ENCODE measurements at regions not wholly inside any gene's neighbourhood (a gene's known extent, or its start where the extent isn't known, plus 50 kb on each side); places are given as distances from the start of the nearest gene placed in this dataset.

DNA sequence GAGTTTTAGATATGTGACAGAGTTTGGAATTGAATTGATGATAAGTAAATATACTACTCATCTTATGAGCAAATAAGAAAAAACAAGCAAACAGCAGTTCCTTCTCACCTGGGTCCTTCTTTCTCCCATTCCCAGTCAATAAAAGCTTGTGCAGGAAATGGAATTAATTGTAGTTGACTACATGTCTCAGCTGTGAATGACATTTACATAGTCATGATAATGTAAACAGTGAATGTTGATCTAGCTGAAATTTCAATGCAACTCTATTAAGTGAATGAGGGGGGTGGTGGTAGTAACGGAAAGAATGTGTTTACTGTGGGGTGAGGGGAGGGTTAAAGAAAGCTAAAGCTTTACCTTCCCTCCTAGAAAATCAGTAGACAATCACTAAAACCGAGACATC, 76.2 kb downstream of the NFKBIZ start:
- Histone ChIP-seq H3K4me3 (ENCODE audit: low read length) (no peak overlapping the region), H3K9ac (ENCODE audit: low read length) (no peak overlapping the region), H3K36me3 (ENCODE audit: insufficient read depth, low read length) (no peaks in the 10 kb centered on the region), H3F3A (ENCODE audit: insufficient read depth, low read length, poor library complexity, severe bottlenecking) (no peaks in the 10 kb centered on the region), H3K27ac (ENCODE audit: low read length) (no peak overlapping the region), H3K9me2 (ENCODE audit: insufficient read depth, low read length) (no peaks in the 10 kb centered on the region), H2AFZ (ENCODE audit: low read depth, low read length) (no peak overlapping the region), H3K79me2 (replicated peaks; ENCODE audit: insufficient read depth, low read length) (no peaks in the 10 kb centered on the region), H3K27me3 (ENCODE audit: insufficient read depth, low read depth, low read length) (no peaks in the 10 kb centered on the region), H3K9me3 (ENCODE audit: low read length) (no peaks in the 10 kb centered on the region), H4K20me1 (ENCODE audit: insufficient read depth) (no peaks in the 10 kb centered on the region), H3K4me2 (ENCODE audit: low read length) (no peak overlapping the region)
- TF ChIP-seq TAF1 (IDR thresholded peaks at IDR 0.05; ENCODE audit: low read depth) (no peak), EZH2 (IDR thresholded peaks at IDR 0.05; ENCODE audit: borderline replicate concordance, insufficient read depth, low read length, poor library complexity, severe bottlenecking) (no peak), REST (IDR thresholded peaks at IDR 0.05; ENCODE audit: borderline replicate concordance) (no peak), RAD21 (conservative IDR thresholded peaks at IDR 0.05) (no peak), EP300 (conservative IDR thresholded peaks at IDR 0.05; ENCODE audit: poor library complexity, severe bottlenecking) (no peak), POLR2AphosphoS5 (IDR thresholded peaks at IDR 0.05) (no peak), SMC3 (conservative IDR thresholded peaks at IDR 0.05; ENCODE audit: poor library complexity) (no peak), MXI1 (conservative IDR thresholded peaks at IDR 0.05; ENCODE audit: poor library complexity, severe bottlenecking) (no peak)
- TF ChIP-seq, protein P1, sequence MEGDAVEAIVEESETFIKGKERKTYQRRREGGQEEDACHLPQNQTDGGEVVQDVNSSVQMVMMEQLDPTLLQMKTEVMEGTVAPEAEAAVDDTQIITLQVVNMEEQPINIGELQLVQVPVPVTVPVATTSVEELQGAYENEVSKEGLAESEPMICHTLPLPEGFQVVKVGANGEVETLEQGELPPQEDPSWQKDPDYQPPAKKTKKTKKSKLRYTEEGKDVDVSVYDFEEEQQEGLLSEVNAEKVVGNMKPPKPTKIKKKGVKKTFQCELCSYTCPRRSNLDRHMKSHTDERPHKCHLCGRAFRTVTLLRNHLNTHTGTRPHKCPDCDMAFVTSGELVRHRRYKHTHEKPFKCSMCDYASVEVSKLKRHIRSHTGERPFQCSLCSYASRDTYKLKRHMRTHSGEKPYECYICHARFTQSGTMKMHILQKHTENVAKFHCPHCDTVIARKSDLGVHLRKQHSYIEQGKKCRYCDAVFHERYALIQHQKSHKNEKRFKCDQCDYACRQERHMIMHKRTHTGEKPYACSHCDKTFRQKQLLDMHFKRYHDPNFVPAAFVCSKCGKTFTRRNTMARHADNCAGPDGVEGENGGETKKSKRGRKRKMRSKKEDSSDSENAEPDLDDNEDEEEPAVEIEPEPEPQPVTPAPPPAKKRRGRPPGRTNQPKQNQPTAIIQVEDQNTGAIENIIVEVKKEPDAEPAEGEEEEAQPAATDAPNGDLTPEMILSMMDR (IDR thresholded peaks at IDR 0.05; ENCODE audit: poor library complexity, severe bottlenecking): no peak

- TF ChIP-seq REST (IDR thresholded peaks at IDR 0.05; ENCODE audit: borderline replicate concordance) (no peak), RAD21 (conservative IDR thresholded peaks at IDR 0.05) (no peak), TAF1 (IDR thresholded peaks at IDR 0.05; ENCODE audit: low read depth) (no peak), EP300 (conservative IDR thresholded peaks at IDR 0.05; ENCODE audit: poor library complexity, severe bottlenecking) (no peak), MXI1 (conservative IDR thresholded peaks at IDR 0.05; ENCODE audit: poor library complexity, severe bottlenecking) (no peak), EZH2 (IDR thresholded peaks at IDR 0.05; ENCODE audit: borderline replicate concordance, insufficient read depth, low read length, poor library complexity, severe bottlenecking) (no peak), POLR2AphosphoS5 (IDR thresholded peaks at IDR 0.05) (no peak), SMC3 (conservative IDR thresholded peaks at IDR 0.05; ENCODE audit: poor library complexity) (no peak)
- TF ChIP-seq, protein P1 (IDR thresholded peaks at IDR 0.05; ENCODE audit: poor library complexity, severe bottlenecking): no peak
- no peak overlapping the region for H2AFZ ChIP-seq (ENCODE audit: low read depth, low read length)
- no peaks in the 10 kb centered on the region for H3K9me3 ChIP-seq (ENCODE audit: low read length)
- no peaks in the 10 kb centered on the region for H3F3A ChIP-seq (ENCODE audit: insufficient read depth, low read length, poor library complexity, severe bottlenecking)
- no peak overlapping the region for H3K9ac ChIP-seq (ENCODE audit: low read length)
- H3K4me2 ChIP-seq (ENCODE audit: low read length): no peak overlapping the region
- H3K36me3 ChIP-seq (ENCODE audit: insufficient read depth, low read length): no peaks in the 10 kb centered on the region
- no peaks in the 10 kb centered on the region for H4K20me1 ChIP-seq (ENCODE audit: insufficient read depth)
- H3K4me3 ChIP-seq (ENCODE audit: low read length): no peak overlapping the region
- no peaks in the 10 kb centered on the region for H3K27me3 ChIP-seq (ENCODE audit: insufficient read depth, low read depth, low read length)
- H3K9me2 ChIP-seq (ENCODE audit: insufficient read depth, low read length): no peaks in the 10 kb centered on the region
- H3K79me2 ChIP-seq (replicated peaks; ENCODE audit: insufficient read depth, low read length): no peaks in the 10 kb centered on the region
- H3K27ac ChIP-seq (ENCODE audit: low read length): no peak overlapping the region
Observed at GRCh38 chr3:101926594-101927105, 77.3 kb downstream of the NFKBIZ start.
